ENCODE measurements at regions not wholly inside any gene's neighbourhood (a gene's known extent, or its start where the extent isn't known, plus 50 kb on each side); places are given as distances from the start of the nearest gene placed in this dataset.

GRCh38 chr14:87148655-87149054 is 844.3 kb downstream of the GALC start:
- no peaks in the 10 kb centered on the region for H3K27me3 ChIP-seq (ENCODE audit: control insufficient read depth in 2 of 2, insufficient read depth in 2 of 2, low read length in 2 of 2)
- no peak overlapping the region for H3K27ac ChIP-seq (ENCODE audit: insufficient read depth, low read depth, low read length)
- H3K4me2 ChIP-seq (ENCODE audit: insufficient read depth, low read length), result no peak overlapping the region
- no peak overlapping the region for H3K9ac ChIP-seq (replicated peaks; ENCODE audit: extremely low read depth, insufficient read depth, low read length)
- ChIA-PET CTCF (no interaction called here), POLR2A (no interaction called here)
- no peak overlapping the region for H3K4me3 ChIP-seq (replicated peaks in 1 of 3; ENCODE audit: insufficient read depth in 1 of 3, low read depth in 1 of 3, low read length in 3 of 3)
- no peaks in the 10 kb centered on the region for H3K79me2 ChIP-seq (ENCODE audit: control insufficient read depth, insufficient read depth, low read length)
- DNase-seq (ENCODE audit: low read depth, low spot score) (no peak), FAIRE-seq (no peak)
- intact Hi-C loops (cut with micrococcal nuclease) (no loop called here), dilution Hi-C loops (cut with MboI; ENCODE audit: extremely low pct_ligation_motif_present, low sequenced_read_pairs) (no loop called here)
- H2AFZ ChIP-seq (ENCODE audit: low read depth, low read length), result no peak overlapping the region
- no peaks in the 10 kb centered on the region for H3K36me3 ChIP-seq (ENCODE audit: control insufficient read depth in 2 of 2, extremely low read depth in 1 of 2, insufficient read depth in 2 of 2, low read length in 2 of 2)
- no peaks in the 10 kb centered on the region for H3K9me1 ChIP-seq (replicated peaks; ENCODE audit: control insufficient read depth, extremely low read depth, insufficient read depth, low read length)
- H4K20me1 ChIP-seq (replicated peaks; ENCODE audit: control insufficient read depth, extremely low read depth, insufficient read depth, low read length), result no peaks in the 10 kb centered on the region
- TF ChIP-seq POLR2A (IDR thresholded peaks at IDR 0.05; ENCODE audit: low read depth, low read length) (no peak), MAX (IDR thresholded peaks at IDR 0.05; ENCODE audit: insufficient read depth, insufficient read length) (no peak), MYC (IDR thresholded peaks at IDR 0.05; ENCODE audit: low read depth, low read length) (no peak), POLR2AphosphoS5 (IDR thresholded peaks at IDR 0.05; ENCODE audit: insufficient read depth, low read depth, low read length) (no peak), EZH2 (IDR thresholded peaks at IDR 0.05; ENCODE audit: borderline replicate concordance, low read depth, low read length, severe bottlenecking) (no peak), GATA2 (IDR thresholded peaks at IDR 0.05; ENCODE audit: insufficient read depth, insufficient read length, low read depth, low read length) (no peak), FOS (IDR thresholded peaks at IDR 0.05; ENCODE audit: borderline replicate concordance, insufficient read depth, low read length) (no peak), JUN (IDR thresholded peaks at IDR 0.05; ENCODE audit: borderline replicate concordance, insufficient read depth, insufficient read length, low read depth) (no peak), CTCF (IDR thresholded peaks at IDR 0.05; ENCODE audit: extremely low read depth in 1 of 2, insufficient read depth in 1 of 2, low read depth in 1 of 2, low read length in 2 of 2) (no peak)
- BruUV-seq (replicated peaks), result no TSS peak
- peaks cover 5% of the 10 kb centered on the region for H3K9me3 ChIP-seq (replicated peaks; ENCODE audit: control insufficient read depth, insufficient read depth, low read length)
- no peaks in the 10 kb centered on the region for H3K4me1 ChIP-seq (ENCODE audit: control insufficient read depth, extremely low read depth, insufficient read depth, low read length)
